NCI-H2029 treated with DMSO at 0.1 percent for 48 hours (cell line): ENCODE measurements at regions not wholly inside any gene's neighbourhood (a gene's known extent, or its start where the extent isn't known, plus 50 kb on each side); places are given as distances from the start of the nearest gene placed in this dataset.

ENCODE experiments used
- DNase-seq: peaks from one replicate; lab custom pipeline; 2025; lab: John Stamatoyannopoulos, UW

GRCh38 chr12:114767906-114768722, 84.1 kb upstream of the TBX3 start:
- no peak for DNase-seq

- DNase-seq, result no peak
Observed at GRCh38 chr12:114767084-114767760, 83.2 kb upstream of the TBX3 start.

GRCh38 chr12:114765960-114766691, 82.2 kb upstream of the TBX3 start:
- DNase-seq, result no peak

GRCh38 chr12:114764510-114764909, 80.5 kb upstream of the TBX3 start:
- DNase-seq, result peak; percentile 62

- DNase-seq, result no peak
Observed at GRCh38 chr12:114762490-114763110, 78.6 kb upstream of the TBX3 start.

GRCh38 chr12:114760151-114760877, 76.3 kb upstream of the TBX3 start:
- DNase-seq, result no peak

- no peak for DNase-seq
Observed at GRCh38 chr12:114759635-114760034, 75.7 kb upstream of the TBX3 start.

GRCh38 chr12:114757684-114758325, 73.8 kb upstream of the TBX3 start:
- no peak for DNase-seq

GRCh38 chr12:114752217-114752616, 68.2 kb upstream of the TBX3 start:
- no peak for DNase-seq

GRCh38 chr12:114751712-114752111, 67.7 kb upstream of the TBX3 start:
- DNase-seq, result no peak

- DNase-seq, result no peak
Observed at GRCh38 chr12:114750917-114751316, 66.9 kb upstream of the TBX3 start.

- DNase-seq, result no peak
Observed at GRCh38 chr12:114749065-114749464, 65.1 kb upstream of the TBX3 start.

GRCh38 chr12:114747012-114747858, 63.3 kb upstream of the TBX3 start:
- DNase-seq, result no peak

GRCh38 chr12:114746297-114747011, 62.5 kb upstream of the TBX3 start:
- DNase-seq, result no peak

GRCh38 chr12:114744691-114745090, 60.7 kb upstream of the TBX3 start:
- DNase-seq, result no peak

GRCh38 chr12:114744285-114744684, 60.3 kb upstream of the TBX3 start:
- no peak for DNase-seq

GRCh38 chr12:114743799-114744198, 59.8 kb upstream of the TBX3 start:
- DNase-seq, result no peak

GRCh38 chr12:114743289-114743688, 59.3 kb upstream of the TBX3 start:
- DNase-seq, result no peak

- DNase-seq, result no peak
Observed at GRCh38 chr12:114742363-114742762, 58.4 kb upstream of the TBX3 start.

- DNase-seq, result no peak
Observed at GRCh38 chr12:114741940-114742339, 58.0 kb upstream of the TBX3 start.
